Common myeloid progenitor, CD34-positive (primary cell): ENCODE measurements at regions not wholly inside any gene's neighbourhood (a gene's known extent, or its start where the extent isn't known, plus 50 kb on each side); places are given as distances from the start of the nearest gene placed in this dataset.
"Not testable (repeated sequence)": the region's sequence is repeated elsewhere in the genome, so short reads cannot be mapped to it uniquely, and the experiment has no call there.

ENCODE experiments used
- CTCF ChIA-PET: fragments of 350-600 bp; sonication (Branson Sonifier 250); formaldehyde crosslinking; loops from one replicate; lab custom pipeline; 2021; ENCODE audit warnings: antibody characterized with exemption; lab: Charles Lee
- POLR2A ChIA-PET: fragments of 350-600 bp; sonication (Branson Sonifier 250); formaldehyde crosslinking; loops from one replicate; lab custom pipeline; 2021; ENCODE audit warnings: antibody characterized with exemption; lab: Charles Lee
- DNase-seq, 3 donors: peaks; one replicate each; pipeline versions ENCODE4 v3.0.0 to v3.0.0-alpha.2; 2013
- H3K27ac ChIP-seq, 2 experiments: 1 replicate in 1 of 2; 2 replicates in 1 of 2; pipeline ENCODE4 v1.7.0; 2013; ENCODE audit warnings: inconsistent platforms in 2 of 2, low read length in 2 of 2, mild to moderate bottlenecking in 2 of 2, low read depth in 1 of 2, moderate library complexity in 1 of 2; ENCODE audit not compliant: severe bottlenecking in 2 of 2, insufficient read depth in 1 of 2, poor library complexity in 1 of 2
- H3K27me3 ChIP-seq, 5 experiments: replicated peaks in 2 of 5; 1 replicate in 3 of 5; 2 replicates in 2 of 5; pipeline versions ENCODE4 v1.6.1 to v1.7.0; 2013; ENCODE audit warnings: low read length in 4 of 5, mild to moderate bottlenecking in 2 of 5, moderate library complexity in 2 of 5, inconsistent platforms in 1 of 5; ENCODE audit not compliant: insufficient read depth in 5 of 5, control insufficient read depth in 4 of 5
- H3K36me3 ChIP-seq, 4 experiments: 1 replicate in 2 of 4; 2 replicates in 2 of 4; pipeline versions ENCODE4 v1.6.1 to v1.7.0; 2013; ENCODE audit warnings: low read length in 3 of 4, control low read depth in 1 of 4, mild to moderate bottlenecking in 1 of 4; ENCODE audit not compliant: control insufficient read depth in 4 of 4, insufficient read depth in 4 of 4
- H3K4me1 ChIP-seq, 4 experiments: 1 replicate in 3 of 4; 2 replicates in 1 of 4; pipeline versions ENCODE4 v1.6.1 to v1.7.1; 2013; ENCODE audit warnings: low read length in 3 of 4, mild to moderate bottlenecking in 3 of 4, control low read depth in 1 of 4, inconsistent platforms in 1 of 4, moderate library complexity in 1 of 4; ENCODE audit not compliant: control insufficient read depth in 4 of 4, insufficient read depth in 4 of 4; ENCODE audit errors: control extremely low read depth in 1 of 4
- H3K4me3 ChIP-seq, 7 experiments: 1 replicate in 4 of 7; 2 replicates in 3 of 7; pipeline versions ENCODE4 v1.5.1 to v1.7.0; 2013; ENCODE audit warnings: mild to moderate bottlenecking in 7 of 7, low read length in 6 of 7, moderate library complexity in 6 of 7, inconsistent platforms in 2 of 7, low read depth in 2 of 7, control low read depth in 1 of 7; ENCODE audit not compliant: insufficient read depth in 4 of 7, control insufficient read depth in 1 of 7; ENCODE audit errors: extremely low read depth in 1 of 7
- H3K9me3 ChIP-seq, 5 experiments: 1 replicate in 4 of 5; 2 replicates in 1 of 5; pipeline versions ENCODE4 v1.6.1 to v1.7.1; 2013; ENCODE audit warnings: low read length in 4 of 5, mild to moderate bottlenecking in 2 of 5, inconsistent platforms in 1 of 5, low read depth in 1 of 5, moderate library complexity in 1 of 5; ENCODE audit not compliant: control insufficient read depth in 4 of 5, insufficient read depth in 2 of 5; ENCODE audit errors: control extremely low read depth in 1 of 5
- WGBS: methylation state at CpG from one replicate; pipeline ENCODE4 v1.1.5; 2013; ENCODE audit not compliant: insufficient coverage; 5-methylcytosine and 5-hydroxymethylcytosine counted together

- Histone ChIP-seq H3K27ac (no peak overlapping the region), H3K9me3 (peaks cover 0 to 3% (median 0%) of the 10 kb centered on the region in 5 experiments), H3K4me3 (no peak overlapping the region), H3K27me3 (no peaks in the 10 kb centered on the region), H3K4me1 (no peaks in the 10 kb centered on the region), H3K36me3 (no peaks in the 10 kb centered on the region)
- ChIA-PET POLR2A (no interaction called here), CTCF (no interaction called here)
- no peak for DNase-seq
Measured at GRCh38 chr4:131632877-131633276, 1516.2 kb upstream of the PCDH10 start.

GRCh38 chr4:131635191-131635590, 1513.9 kb upstream of the PCDH10 start:
- DNase-seq, result no peak
- Histone ChIP-seq H3K36me3 (no peaks in the 10 kb centered on the region), H3K4me3 (no peak overlapping the region), H3K27ac (no peak overlapping the region), H3K27me3 (no peaks in the 10 kb centered on the region), H3K9me3 (peaks cover 0 to 3% (median 0%) of the 10 kb centered on the region in 5 experiments), H3K4me1 (no peaks in the 10 kb centered on the region)
- CTCF ChIA-PET, result no interaction called here
- POLR2A ChIA-PET, result no interaction called here

DNA sequence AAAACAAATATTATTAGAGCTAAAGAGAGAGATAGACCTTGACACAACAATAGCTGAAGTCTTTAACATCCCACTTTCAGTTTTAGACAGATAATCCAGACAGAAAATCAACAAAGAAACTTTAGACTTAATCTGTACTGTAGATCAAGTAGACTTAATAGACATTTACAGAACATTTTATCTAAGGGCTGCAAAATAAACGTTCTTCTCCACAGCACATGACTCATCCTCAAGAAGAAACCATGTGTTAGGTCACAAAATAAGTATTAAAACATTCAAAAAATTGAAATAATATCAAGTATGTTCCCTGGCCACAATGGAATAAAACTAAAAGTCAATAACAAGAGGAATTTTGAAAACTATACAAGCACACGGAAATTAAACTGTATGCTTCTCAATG, 1510.3 kb upstream of the PCDH10 start:
- Histone ChIP-seq H3K9me3 (no peaks in the 10 kb centered on the region), H3K27ac (no peak overlapping the region), H3K36me3 (no peaks in the 10 kb centered on the region), H3K4me1 (no peaks in the 10 kb centered on the region), H3K4me3 (no peak overlapping the region), H3K27me3 (no peaks in the 10 kb centered on the region)
- CTCF ChIA-PET, result no interaction called here
- no peak for DNase-seq
- no CpG with 5 or more reads among the region's 2 CpGs for WGBS
- POLR2A ChIA-PET, result no interaction called here

DNA sequence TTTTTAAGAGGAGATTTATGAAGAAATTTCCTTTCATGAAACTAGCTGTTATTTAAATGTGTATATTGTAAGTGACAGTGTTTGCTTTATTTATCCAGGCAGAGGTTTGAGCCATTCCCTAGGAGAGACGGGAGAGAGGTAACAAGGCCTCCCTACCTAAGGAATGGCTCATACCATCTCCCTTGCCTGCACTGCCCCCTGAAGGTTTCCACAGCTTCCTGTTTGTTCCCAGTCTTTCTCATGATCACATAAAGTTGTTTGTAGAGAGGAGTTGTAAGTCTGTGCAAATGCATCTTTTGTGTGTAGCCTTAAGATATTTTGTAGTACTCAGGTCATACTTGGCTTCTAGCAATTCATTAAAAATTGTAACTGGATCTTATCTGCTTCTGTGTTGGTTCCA, 1504.5 kb upstream of the PCDH10 start:
- H3K27ac ChIP-seq, result no peak overlapping the region
- no peaks in the 10 kb centered on the region for H3K27me3 ChIP-seq
- ChIA-PET POLR2A (no interaction called here), CTCF (no interaction called here)
- H3K4me3 ChIP-seq, result no peak overlapping the region
- no peaks in the 10 kb centered on the region for H3K4me1 ChIP-seq
- no peaks in the 10 kb centered on the region for H3K36me3 ChIP-seq
- DNase-seq, result no peak
- H3K9me3 ChIP-seq, result no peaks in the 10 kb centered on the region
- 63% methylated on average over 1 of the region's 1 CpG for WGBS

- CTCF ChIA-PET, result no interaction called here
Measured at GRCh38 chr4:131649227-131649626, 1499.9 kb upstream of the PCDH10 start.

DNA sequence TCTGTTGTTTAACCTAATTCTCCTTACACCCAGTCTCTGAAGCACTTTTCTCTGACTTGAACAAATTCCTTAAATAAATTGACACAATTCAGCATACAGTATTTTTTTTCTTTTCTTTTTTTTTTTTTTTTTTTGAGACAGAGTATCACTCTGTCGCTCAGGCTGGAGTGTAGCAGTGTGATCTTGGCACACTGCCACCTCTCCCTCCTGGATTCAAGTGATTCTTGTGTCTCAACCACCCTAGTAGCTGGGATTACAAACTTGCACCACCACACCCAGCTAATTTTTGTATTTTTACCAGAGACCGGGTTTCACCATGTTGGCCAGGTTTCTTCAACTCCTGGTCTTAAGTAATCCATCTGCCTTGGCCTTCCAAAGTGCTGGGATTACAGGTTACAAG, 1498.1 kb upstream of the PCDH10 start:
- ChIA-PET CTCF (no interaction called here), POLR2A (no interaction called here)
- H3K9me3 ChIP-seq, result no peaks in the 10 kb centered on the region
- H3K27ac ChIP-seq, result no peak overlapping the region
- H3K36me3 ChIP-seq, result no peaks in the 10 kb centered on the region
- H3K4me1 ChIP-seq, result no peaks in the 10 kb centered on the region
- WGBS, result 86% methylated on average over 1 of the region's 2 CpGs
- DNase-seq, result no peak
- H3K27me3 ChIP-seq, result no peaks in the 10 kb centered on the region
- no peak overlapping the region for H3K4me3 ChIP-seq

More at GRCh38 chr4:131649227-131649626, 1499.9 kb upstream of the PCDH10 start:
- Histone ChIP-seq H3K27me3 (no peaks in the 10 kb centered on the region), H3K9me3 (no peaks in the 10 kb centered on the region), H3K4me3 (no peak overlapping the region), H3K36me3 (no peaks in the 10 kb centered on the region), H3K27ac (no peak overlapping the region), H3K4me1 (no peaks in the 10 kb centered on the region)
- no peak for DNase-seq
- WGBS, result no CpG with 5 or more reads among the region's 2 CpGs
- POLR2A ChIA-PET, result no interaction called here

DNA sequence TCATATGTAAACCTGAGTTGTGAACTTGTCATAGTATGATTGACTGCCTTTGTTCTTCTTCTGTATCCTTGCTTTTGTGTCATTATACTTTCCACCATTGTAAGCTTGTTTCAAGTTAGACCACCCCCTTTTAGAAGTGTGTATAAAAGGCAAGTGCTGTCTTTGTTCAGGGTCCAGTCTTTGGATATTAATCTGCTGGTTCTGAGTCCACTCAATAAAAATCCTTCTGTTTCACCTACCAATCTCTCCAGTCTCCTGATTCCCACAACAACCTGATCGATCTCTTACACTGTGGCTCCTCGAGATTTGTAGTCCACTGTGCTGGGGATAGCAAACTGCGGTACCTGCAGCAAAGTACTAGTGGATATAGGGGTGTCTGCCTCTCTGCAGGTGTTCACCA, 1465.8 kb upstream of the PCDH10 start:
- H3K27me3 ChIP-seq, DNase-seq, H3K4me1 ChIP-seq, H3K9me3 ChIP-seq, POLR2A ChIA-PET, CTCF ChIA-PET, H3K36me3 ChIP-seq, H3K4me3 ChIP-seq, H3K27ac ChIP-seq: not testable (repeated sequence)
- no CpG with 5 or more reads among the region's 3 CpGs for WGBS
